ENCODE measurements at regions not wholly inside any gene's neighbourhood (a gene's known extent, or its start where the extent isn't known, plus 50 kb on each side); places are given as distances from the start of the nearest gene placed in this dataset.

DNA sequence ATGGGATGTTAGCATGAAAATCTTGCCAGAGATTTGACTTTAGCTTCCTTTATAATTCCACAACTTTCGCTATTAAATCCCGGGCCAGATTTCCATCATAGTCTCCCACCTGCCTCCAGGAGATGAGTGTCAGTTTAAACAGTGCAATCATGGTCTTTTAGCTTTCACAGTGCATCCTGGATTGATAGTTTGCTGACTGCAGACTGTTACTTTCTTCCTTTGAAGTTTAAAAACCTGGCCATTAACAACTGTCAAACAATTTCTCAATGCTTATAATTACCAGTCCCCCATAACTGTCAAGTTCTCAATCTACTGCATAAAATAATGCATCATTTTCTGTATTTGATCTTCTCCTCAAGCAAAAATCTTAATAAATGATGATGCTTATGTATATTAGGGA, 108.4 kb upstream of the FSTL5 start:
- TF ChIP-seq, protein P1, sequence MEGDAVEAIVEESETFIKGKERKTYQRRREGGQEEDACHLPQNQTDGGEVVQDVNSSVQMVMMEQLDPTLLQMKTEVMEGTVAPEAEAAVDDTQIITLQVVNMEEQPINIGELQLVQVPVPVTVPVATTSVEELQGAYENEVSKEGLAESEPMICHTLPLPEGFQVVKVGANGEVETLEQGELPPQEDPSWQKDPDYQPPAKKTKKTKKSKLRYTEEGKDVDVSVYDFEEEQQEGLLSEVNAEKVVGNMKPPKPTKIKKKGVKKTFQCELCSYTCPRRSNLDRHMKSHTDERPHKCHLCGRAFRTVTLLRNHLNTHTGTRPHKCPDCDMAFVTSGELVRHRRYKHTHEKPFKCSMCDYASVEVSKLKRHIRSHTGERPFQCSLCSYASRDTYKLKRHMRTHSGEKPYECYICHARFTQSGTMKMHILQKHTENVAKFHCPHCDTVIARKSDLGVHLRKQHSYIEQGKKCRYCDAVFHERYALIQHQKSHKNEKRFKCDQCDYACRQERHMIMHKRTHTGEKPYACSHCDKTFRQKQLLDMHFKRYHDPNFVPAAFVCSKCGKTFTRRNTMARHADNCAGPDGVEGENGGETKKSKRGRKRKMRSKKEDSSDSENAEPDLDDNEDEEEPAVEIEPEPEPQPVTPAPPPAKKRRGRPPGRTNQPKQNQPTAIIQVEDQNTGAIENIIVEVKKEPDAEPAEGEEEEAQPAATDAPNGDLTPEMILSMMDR (IDR thresholded peaks at IDR 0.05; ENCODE audit: low read depth, low read length): no peak

DNA sequence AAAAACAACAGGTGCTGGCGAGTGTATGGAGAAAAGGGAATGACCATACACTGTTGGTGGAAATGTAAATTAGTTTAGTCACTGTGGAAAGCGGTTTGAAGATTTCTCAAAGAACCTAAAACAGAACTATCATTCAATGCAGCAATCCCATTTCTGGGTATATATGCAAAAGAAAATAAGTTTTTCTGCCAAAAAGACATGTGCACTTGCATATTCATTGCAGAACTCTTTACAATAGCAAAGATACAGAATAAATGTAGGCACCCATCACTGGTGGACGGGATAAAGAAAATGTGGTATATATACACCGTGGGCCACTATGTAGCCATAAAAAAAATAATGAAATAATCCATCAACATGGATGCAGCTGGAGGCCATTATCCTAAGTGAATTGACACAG, 105.1 kb upstream of the FSTL5 start:
- Histone ChIP-seq H3K27ac (ENCODE audit: low read depth, low read length) (no peak overlapping the region), H3K27me3 (ENCODE audit: control insufficient read depth, insufficient read depth, low read length) (no peaks in the 10 kb centered on the region), H3K4me3 (ENCODE audit: low read depth, low read length) (no peak overlapping the region), H3K9me3 (ENCODE audit: control insufficient read depth, insufficient read depth, low read length) (no peaks in the 10 kb centered on the region)
- DNase-seq (ENCODE audit: low read depth, low spot score): no peak
- POLR2A ChIA-PET: no interaction called here
- CTCF ChIA-PET: no interaction called here
- TF ChIP-seq, protein P1 (IDR thresholded peaks at IDR 0.05; ENCODE audit: low read depth, low read length): no peak

More for the DNA sequence above, 108.4 kb upstream of the FSTL5 start:
- CTCF ChIA-PET: no interaction called here
- POLR2A ChIA-PET: no interaction called here
- DNase-seq (ENCODE audit: low read depth, low spot score): no peak
- H3K27me3 ChIP-seq (ENCODE audit: control insufficient read depth, insufficient read depth, low read length): no peaks in the 10 kb centered on the region
- H3K4me3 ChIP-seq (ENCODE audit: low read depth, low read length): no peak overlapping the region
- H3K27ac ChIP-seq (ENCODE audit: low read depth, low read length): no peak overlapping the region
- H3K9me3 ChIP-seq (ENCODE audit: control insufficient read depth, insufficient read depth, low read length): no peaks in the 10 kb centered on the region

DNA sequence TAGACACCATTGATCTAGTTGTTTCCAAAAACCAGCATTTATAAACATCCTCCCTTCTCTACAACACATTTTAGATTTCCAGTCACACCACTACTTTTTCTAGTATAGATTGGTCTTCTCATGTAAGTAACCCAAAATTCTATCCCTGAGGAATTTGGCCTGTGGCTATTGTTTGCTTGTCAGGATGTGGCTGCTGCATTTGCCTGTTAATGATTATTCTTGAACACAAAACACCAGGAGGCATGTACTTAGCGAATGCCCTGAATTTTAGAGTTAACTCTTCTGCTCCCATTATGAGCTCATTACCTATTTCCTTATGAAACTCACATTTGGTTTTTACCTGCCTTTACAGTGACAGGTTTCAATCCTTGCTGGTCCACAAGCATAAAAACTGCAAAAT, 102.0 kb upstream of the FSTL5 start:
- POLR2A ChIA-PET: no interaction called here
- no peaks in the 10 kb centered on the region for H3K27me3 ChIP-seq (ENCODE audit: control insufficient read depth, insufficient read depth, low read length)
- CTCF ChIA-PET: no interaction called here
- H3K9me3 ChIP-seq (ENCODE audit: control insufficient read depth, insufficient read depth, low read length): peaks cover 5% of the 10 kb centered on the region; the same call in 1 of the 2 replicates
- no peak for DNase-seq (ENCODE audit: low read depth, low spot score)
- no peak overlapping the region for H3K4me3 ChIP-seq (ENCODE audit: low read depth, low read length)
- H3K27ac ChIP-seq (ENCODE audit: low read depth, low read length): no peak overlapping the region
- TF ChIP-seq, protein P1 (IDR thresholded peaks at IDR 0.05; ENCODE audit: low read depth, low read length): no peak

DNA sequence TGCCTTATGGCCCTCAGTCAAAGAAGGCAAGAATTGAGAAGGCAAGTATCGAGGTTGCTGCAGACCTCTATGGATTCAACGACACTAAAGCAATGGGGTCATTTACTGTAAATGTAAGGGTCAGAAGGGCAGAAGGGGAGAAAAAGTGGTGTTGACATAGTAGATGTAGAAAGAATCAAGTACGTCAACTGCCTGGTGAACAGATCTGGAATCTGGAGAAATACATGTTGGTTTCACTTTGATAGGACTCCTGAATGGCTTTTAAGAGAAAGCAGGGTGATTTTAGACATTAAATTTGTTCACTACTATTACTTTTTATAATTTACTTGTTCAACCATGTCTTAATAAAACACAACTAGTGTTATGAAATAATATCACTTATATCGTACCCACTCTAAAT, 81.3 kb upstream of the FSTL5 start:
- Histone ChIP-seq H3K4me3 (ENCODE audit: low read depth, low read length) (no peak overlapping the region), H3K27me3 (ENCODE audit: control insufficient read depth, insufficient read depth, low read length) (no peaks in the 10 kb centered on the region), H3K27ac (ENCODE audit: low read depth, low read length) (no peak overlapping the region), H3K9me3 (ENCODE audit: control insufficient read depth, insufficient read depth, low read length) (peaks cover 12% of the 10 kb centered on the region)
- TF ChIP-seq, protein P1 (IDR thresholded peaks at IDR 0.05; ENCODE audit: low read depth, low read length): no peak
- ChIA-PET CTCF (no interaction called here), POLR2A (no interaction called here)
- no peak for DNase-seq (ENCODE audit: low read depth, low spot score)

DNA sequence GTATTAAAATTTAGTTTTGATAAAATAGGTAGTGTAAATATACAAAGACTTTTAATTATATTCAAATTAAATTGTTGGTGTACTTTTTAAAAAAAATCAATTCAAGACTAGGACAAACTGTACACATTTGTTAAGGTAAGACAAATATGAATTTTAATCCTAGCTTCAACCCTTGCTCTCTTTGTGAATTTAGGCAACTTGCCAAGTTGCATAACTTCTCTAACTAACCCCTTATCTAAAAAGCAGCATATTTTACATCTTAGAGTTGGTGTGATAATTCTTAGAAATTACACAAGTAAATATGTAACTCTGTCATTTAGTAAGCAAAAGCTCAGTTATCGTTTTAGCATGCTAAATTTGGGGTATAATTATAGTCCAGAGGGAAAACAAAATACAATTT, 78.1 kb upstream of the FSTL5 start:
- TF ChIP-seq, protein P1 (IDR thresholded peaks at IDR 0.05; ENCODE audit: low read depth, low read length): no peak
- no peak overlapping the region for H3K4me3 ChIP-seq (ENCODE audit: low read depth, low read length)
- DNase-seq (ENCODE audit: low read depth, low spot score): no peak
- ChIA-PET POLR2A (no interaction called here), CTCF (no interaction called here)
- no peaks in the 10 kb centered on the region for H3K27me3 ChIP-seq (ENCODE audit: control insufficient read depth, insufficient read depth, low read length)
- H3K9me3 ChIP-seq (ENCODE audit: control insufficient read depth, insufficient read depth, low read length): peaks cover 12% of the 10 kb centered on the region
- H3K27ac ChIP-seq (ENCODE audit: low read depth, low read length): no peak overlapping the region

Data from AG04450 (cell line).